ENCODE measurements at regions not wholly inside any gene's neighbourhood (a gene's known extent, or its start where the extent isn't known, plus 50 kb on each side); places are given as distances from the start of the nearest gene placed in this dataset.

GRCh38 chr14:104505085-104506074 is 74.2 kb upstream of the C14orf180 start:
- peaks cover 3% of the 10 kb centered on the region for H3K27me3 Mint-ChIP-seq
- peaks cover 8 to 18% (median 16%) of the 10 kb centered on the region in 3 donors for H3K9me3 Mint-ChIP-seq
- no peaks in the 10 kb centered on the region for H3K4me1 Mint-ChIP-seq
- H3K4me3 Mint-ChIP-seq: no peak overlapping the region
- no peak overlapping the region for H3K27ac Mint-ChIP-seq
- H3K36me3 Mint-ChIP-seq: no peaks in the 10 kb centered on the region

GRCh38 chr14:104506461-104507253 is 72.9 kb upstream of the C14orf180 start:
- Mint-ChIP-seq H3K4me1 (no peaks in the 10 kb centered on the region), H3K4me3 (peak overlapping the region in 1 of 4 donors; percentile 72), H3K9me3 (peaks cover 8 to 15% (median 10%) of the 10 kb centered on the region in 3 donors), H3K27ac (no peak overlapping the region), H3K27me3 (peaks cover 3% of the 10 kb centered on the region), H3K36me3 (no peaks in the 10 kb centered on the region)

- H3K27ac Mint-ChIP-seq: no peak overlapping the region
- H3K4me1 Mint-ChIP-seq: no peaks in the 10 kb centered on the region
Observed at GRCh38 chr14:104507443-104507842, 72.1 kb upstream of the C14orf180 start.

GRCh38 chr14:104509673-104510072 is 69.9 kb upstream of the C14orf180 start:
- Mint-ChIP-seq H3K36me3 (no peaks in the 10 kb centered on the region), H3K4me3 (no peak overlapping the region), H3K9me3 (peaks cover 2 to 5% (median 4%) of the 10 kb centered on the region in 3 donors), H3K27ac (no peak overlapping the region), H3K4me1 (no peaks in the 10 kb centered on the region), H3K27me3 (peaks cover 8% of the 10 kb centered on the region)

More at GRCh38 chr14:104507443-104507842, 72.1 kb upstream of the C14orf180 start:
- H3K27me3 Mint-ChIP-seq: peaks cover 6% of the 10 kb centered on the region
- H3K4me3 Mint-ChIP-seq: no peak overlapping the region
- peaks cover 5 to 11% (median 8%) of the 10 kb centered on the region in 3 donors for H3K9me3 Mint-ChIP-seq
- H3K36me3 Mint-ChIP-seq: no peaks in the 10 kb centered on the region

GRCh38 chr14:104510216-104510615 is 69.3 kb upstream of the C14orf180 start:
- H3K27me3 Mint-ChIP-seq: peaks cover 8% of the 10 kb centered on the region

GRCh38 chr14:104510794-104511611 is 68.6 kb upstream of the C14orf180 start:
- Mint-ChIP-seq H3K4me3 (no peak overlapping the region), H3K9me3 (peaks cover 2 to 5% (median 4%) of the 10 kb centered on the region in 3 donors), H3K27me3 (peaks cover 8% of the 10 kb centered on the region), H3K36me3 (no peaks in the 10 kb centered on the region), H3K27ac (no peak overlapping the region), H3K4me1 (peaks cover 0 to 2% (median 0%) of the 10 kb centered on the region in 3 donors)

More at GRCh38 chr14:104510216-104510615, 69.3 kb upstream of the C14orf180 start:
- H3K4me3 Mint-ChIP-seq: no peak overlapping the region
- no peak overlapping the region for H3K27ac Mint-ChIP-seq
- no peaks in the 10 kb centered on the region for H3K36me3 Mint-ChIP-seq
- H3K9me3 Mint-ChIP-seq: peaks cover 2 to 5% (median 4%) of the 10 kb centered on the region in 3 donors
- peaks cover 0 to 2% (median 0%) of the 10 kb centered on the region in 3 donors for H3K4me1 Mint-ChIP-seq

GRCh38 chr14:104512061-104512460 is 67.5 kb upstream of the C14orf180 start:
- Mint-ChIP-seq H3K4me3 (no peak overlapping the region), H3K4me1 (peaks cover 0 to 2% (median 0%) of the 10 kb centered on the region in 3 donors), H3K36me3 (peaks cover 1% of the 10 kb centered on the region), H3K9me3 (peaks cover 2 to 6% (median 5%) of the 10 kb centered on the region in 3 donors), H3K27ac (no peak overlapping the region), H3K27me3 (peaks cover 9% of the 10 kb centered on the region)

GRCh38 chr14:104512771-104513640 is 66.6 kb upstream of the C14orf180 start:
- H3K9me3 Mint-ChIP-seq: peaks cover 5 to 10% (median 8%) of the 10 kb centered on the region in 3 donors
- H3K4me3 Mint-ChIP-seq: peak overlapping the region in 1 of 4 donors; percentile 37
- peaks cover 7% of the 10 kb centered on the region for H3K27me3 Mint-ChIP-seq
- no peak overlapping the region for H3K27ac Mint-ChIP-seq
- H3K4me1 Mint-ChIP-seq: peaks cover 0 to 2% (median 0%) of the 10 kb centered on the region in 3 donors
- peaks cover 1% of the 10 kb centered on the region for H3K36me3 Mint-ChIP-seq

- Mint-ChIP-seq H3K4me3 (no peak overlapping the region), H3K9me3 (peaks cover 3 to 11% (median 3%) of the 10 kb centered on the region in 3 donors), H3K4me1 (peaks cover 0 to 2% (median 0%) of the 10 kb centered on the region in 3 donors), H3K27ac (no peak overlapping the region), H3K36me3 (peaks cover 1% of the 10 kb centered on the region), H3K27me3 (peaks cover 6% of the 10 kb centered on the region)
Observed at GRCh38 chr14:104513641-104514046, 65.9 kb upstream of the C14orf180 start.

GRCh38 chr14:104514156-104514848 is 65.3 kb upstream of the C14orf180 start:
- H3K9me3 Mint-ChIP-seq: peaks cover 3 to 7% (median 3%) of the 10 kb centered on the region in 3 donors
- H3K27me3 Mint-ChIP-seq: peaks cover 6% of the 10 kb centered on the region
- H3K36me3 Mint-ChIP-seq: peaks cover 1% of the 10 kb centered on the region
- H3K4me3 Mint-ChIP-seq: no peak overlapping the region
- no peak overlapping the region for H3K27ac Mint-ChIP-seq
- peaks cover 0 to 2% (median 0%) of the 10 kb centered on the region in 3 donors for H3K4me1 Mint-ChIP-seq

GRCh38 chr14:104515059-104515810 is 64.3 kb upstream of the C14orf180 start:
- peaks cover 1% of the 10 kb centered on the region for H3K36me3 Mint-ChIP-seq
- H3K9me3 Mint-ChIP-seq: peaks cover 3 to 7% (median 3%) of the 10 kb centered on the region in 3 donors
- no peak overlapping the region for H3K4me3 Mint-ChIP-seq
- no peak overlapping the region for H3K27ac Mint-ChIP-seq
- H3K4me1 Mint-ChIP-seq: peaks cover 0 to 2% (median 0%) of the 10 kb centered on the region in 3 donors
- peaks cover 6% of the 10 kb centered on the region for H3K27me3 Mint-ChIP-seq
